Hematopoietic multipotent progenitor cell treated with erythropoietin and hydrocortisone succinate and interleukin-3 and kit ligand, for 17 days (in vitro differentiated cells): ENCODE measurements at regions not wholly inside any gene's neighbourhood (a gene's known extent, or its start where the extent isn't known, plus 50 kb on each side); places are given as distances from the start of the nearest gene placed in this dataset.
"Not testable (repeated sequence)": the region's sequence is repeated elsewhere in the genome, so short reads cannot be mapped to it uniquely, and the experiment has no call there.

Experiments used
- DNase-seq: peaks from one replicate; pipeline ENCODE4 v3.0.0-alpha.2; 2015; ENCODE audit warnings: low spot score

DNA sequence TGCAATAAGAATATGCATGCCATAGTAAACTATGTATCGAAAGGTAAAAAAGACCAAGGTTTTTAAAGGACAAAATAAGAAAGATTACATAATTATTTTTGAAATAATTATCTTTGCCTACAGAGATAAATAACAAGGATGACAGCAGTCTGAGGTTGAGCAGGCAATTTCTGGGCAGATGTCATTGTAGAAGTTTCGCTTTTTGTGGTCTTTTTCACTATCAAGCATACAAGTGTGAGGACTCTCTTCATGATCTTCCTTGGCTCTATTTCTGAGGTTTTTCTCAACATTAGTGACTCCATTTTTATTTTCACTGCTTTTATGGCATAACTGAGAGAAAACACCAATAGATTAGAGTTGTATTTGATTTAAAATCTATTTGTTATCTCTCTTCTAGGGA lies 1337.9 kb upstream of the EPHA6 start:
- DNase-seq, result no peak

DNA sequence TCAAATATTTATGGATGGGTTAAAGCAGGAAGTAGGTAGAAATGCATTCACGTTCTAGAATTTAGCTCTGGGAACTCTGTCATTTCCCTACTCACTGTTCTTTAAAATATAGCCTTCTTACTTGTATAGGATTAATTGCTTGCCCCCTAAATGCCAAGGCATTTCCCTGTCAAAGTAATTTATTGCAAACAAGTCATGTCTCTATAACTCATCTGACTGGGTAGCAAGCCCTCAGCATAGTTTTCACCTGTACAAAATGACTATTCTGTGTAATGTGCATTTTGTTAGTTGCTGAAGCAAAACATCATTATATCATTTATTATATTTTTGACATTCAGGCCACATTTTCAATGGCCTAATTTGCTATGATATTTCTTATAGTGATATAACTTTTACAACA lies 1308.2 kb upstream of the EPHA6 start:
- DNase-seq, result no peak

DNA sequence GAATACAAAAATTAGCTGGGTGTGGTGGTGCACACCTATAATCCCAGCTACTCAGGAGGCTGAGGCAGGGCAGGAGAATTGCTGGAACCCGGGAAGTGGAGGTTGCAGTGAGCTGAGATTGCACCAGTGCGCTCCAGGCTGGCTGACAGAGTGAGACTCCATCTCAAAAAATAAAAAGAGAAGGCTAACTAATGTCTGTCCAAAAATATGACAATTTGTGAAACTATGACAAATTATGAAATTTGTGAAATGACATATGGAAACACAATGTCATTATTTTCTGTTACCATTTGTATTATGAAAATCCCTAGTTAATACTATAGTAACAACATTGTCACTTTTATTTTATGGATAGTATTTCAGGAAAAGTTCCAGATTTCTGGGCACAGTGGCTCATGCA lies 1306.3 kb upstream of the EPHA6 start:
- no peak for DNase-seq

DNA sequence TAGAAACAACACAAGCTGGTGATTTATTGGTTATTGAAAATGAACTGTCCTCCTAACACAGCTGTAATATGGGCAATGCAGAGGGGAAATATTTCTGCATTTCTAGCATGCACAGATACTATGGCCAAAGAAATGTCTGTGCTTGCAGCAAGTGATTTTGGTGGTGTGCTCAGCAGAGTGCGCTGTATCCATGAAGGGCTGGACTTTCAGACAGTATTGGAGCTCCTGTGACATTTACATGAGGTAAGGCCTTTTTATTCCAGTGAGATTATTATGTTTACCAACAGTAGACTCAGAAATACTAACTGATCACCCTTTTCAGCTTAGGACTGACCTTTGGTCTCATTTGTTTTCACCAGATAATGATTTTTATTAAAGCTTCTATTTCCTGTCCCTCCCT lies 1302.6 kb upstream of the EPHA6 start:
- DNase-seq, result no peak

DNA sequence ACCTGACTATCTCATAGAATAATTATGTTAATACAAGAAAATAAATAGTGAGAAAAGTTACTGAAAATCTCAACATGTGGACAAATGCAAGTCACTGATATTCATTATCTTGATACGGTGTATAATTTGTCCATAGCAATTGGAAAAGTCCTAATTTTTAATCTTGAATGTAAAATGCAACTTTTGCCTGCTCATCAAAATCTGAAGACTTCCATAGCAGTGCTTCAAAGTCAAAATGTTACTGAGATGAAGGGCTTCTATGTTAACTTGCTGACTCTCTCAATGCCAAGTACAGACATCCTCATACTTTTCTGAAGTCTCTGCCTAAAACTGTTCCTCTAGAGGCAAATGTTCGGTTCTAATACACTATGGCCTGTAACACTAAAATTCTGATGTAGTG lies 1300.1 kb upstream of the EPHA6 start:
- no peak for DNase-seq

DNA sequence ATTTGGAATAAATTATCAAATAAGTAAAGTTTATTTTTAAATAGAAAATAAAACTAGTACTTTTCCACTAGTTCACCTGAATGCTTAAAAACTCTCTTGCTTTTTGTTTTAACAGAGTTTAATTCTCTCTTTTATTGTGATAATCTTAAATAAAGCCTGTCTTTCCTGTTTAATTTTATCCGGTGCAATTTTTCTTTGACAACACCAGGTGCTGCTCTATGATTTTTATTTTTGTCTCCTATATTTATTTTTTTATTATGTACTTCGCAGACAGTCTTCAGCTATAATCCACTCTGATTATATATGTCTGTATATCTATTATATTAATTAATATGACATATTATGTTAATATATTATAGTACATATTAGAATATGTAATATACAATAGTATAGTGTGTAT lies 1293.0 kb upstream of the EPHA6 start:
- no peak for DNase-seq

DNA sequence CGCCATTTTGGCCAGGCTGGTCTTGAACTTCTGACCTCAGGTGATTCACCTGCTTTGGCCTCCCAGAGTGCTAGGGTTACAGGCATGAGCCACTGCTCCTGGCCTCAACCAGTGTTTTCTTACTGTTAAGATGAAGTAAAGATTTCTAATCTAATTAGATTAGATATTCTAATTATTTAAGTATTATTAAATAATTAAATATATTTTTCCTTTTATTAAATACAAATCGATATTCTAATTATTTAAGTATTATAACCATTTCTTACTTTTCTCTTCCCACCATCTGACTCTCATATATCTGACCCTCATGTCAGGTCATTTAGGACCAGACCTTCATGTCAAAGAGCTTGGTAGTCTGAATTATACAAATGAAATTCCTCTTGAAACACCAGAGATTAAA lies 1291.9 kb upstream of the EPHA6 start:
- no peak for DNase-seq

DNA sequence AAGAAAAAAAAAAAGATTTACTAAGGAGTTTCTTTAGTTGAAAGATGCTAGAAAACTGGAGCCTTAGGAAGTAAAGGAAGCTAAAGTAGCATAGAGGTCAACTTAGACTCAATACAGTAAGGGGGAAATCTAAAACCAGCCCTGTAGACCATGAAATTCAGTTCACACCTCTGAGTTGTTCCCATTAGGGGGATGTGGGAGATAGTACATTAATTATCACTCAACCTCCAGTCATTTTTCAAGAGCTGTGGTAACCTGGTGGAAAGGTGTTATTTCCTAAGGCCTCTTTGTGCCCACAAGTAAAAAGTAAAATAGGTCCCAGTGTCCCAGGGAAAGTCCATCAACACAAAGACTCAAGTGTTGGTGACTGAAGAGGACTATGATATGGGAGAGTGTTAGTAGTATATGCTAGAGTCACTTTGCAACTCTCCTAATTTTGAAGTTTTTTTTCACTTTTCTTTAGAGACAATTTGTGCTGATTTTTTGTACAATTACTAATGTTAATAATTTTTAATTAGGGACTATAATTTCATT lies 1274.4 kb upstream of the EPHA6 start:
- no peak for DNase-seq

DNA sequence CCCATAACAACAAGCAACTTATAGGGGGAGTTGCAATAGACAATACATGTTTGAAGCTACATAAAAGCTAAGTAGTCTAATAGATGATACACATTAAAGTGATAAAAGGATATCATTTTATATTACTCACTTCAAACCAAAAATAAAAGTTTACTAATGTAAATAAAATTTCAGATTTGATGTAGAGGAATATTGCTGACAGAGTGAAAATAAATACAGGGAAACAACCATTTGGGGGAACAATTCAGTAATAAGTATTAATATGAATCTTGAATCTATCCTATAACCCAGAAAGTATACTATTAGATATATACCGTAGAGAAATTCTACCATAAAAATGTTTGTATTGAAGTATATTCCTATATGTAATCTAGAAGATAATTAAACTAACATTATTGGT lies 1248.9 kb upstream of the EPHA6 start:
- DNase-seq, result no peak

DNA sequence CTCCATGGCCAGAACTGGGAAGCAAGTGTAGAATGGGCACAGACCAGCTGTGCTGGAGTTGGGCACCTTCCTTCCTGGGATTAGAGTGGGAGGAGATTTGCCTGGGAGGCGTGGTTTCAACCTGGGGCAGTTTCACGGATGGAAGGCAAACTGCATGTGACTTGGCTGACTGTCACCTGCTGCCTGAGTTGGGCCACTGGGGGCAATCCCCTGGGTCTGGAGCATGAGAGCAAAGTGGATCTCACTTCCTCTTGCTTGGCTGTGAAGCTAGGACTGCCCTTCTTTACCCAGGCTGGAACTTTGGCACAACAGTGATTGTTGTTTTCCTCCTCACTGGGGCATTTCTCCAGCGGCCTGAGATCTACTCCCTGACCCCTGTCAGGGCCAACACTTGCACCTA lies 1247.0 kb upstream of the EPHA6 start:
- no peak for DNase-seq

DNA sequence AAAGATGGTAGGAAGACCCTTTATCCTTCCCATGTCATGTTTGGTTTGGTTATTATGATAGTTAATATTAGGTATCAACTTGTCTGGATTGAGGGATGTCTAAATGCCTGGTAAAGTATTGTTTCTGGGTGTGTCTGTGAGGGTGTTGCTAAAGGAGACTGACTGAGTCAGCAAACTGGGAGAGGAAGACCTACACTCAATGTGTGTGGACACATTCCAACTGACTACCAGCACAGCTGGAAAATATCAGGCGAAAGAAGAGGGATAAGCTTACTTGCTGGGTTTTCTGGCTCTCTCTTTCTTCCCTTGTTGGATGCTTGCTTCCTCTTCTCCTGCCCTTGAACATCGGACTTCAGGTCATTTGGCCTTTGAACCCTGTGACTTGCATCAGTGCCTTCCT lies 1227.6 kb upstream of the EPHA6 start:
- DNase-seq, result no peak

DNA sequence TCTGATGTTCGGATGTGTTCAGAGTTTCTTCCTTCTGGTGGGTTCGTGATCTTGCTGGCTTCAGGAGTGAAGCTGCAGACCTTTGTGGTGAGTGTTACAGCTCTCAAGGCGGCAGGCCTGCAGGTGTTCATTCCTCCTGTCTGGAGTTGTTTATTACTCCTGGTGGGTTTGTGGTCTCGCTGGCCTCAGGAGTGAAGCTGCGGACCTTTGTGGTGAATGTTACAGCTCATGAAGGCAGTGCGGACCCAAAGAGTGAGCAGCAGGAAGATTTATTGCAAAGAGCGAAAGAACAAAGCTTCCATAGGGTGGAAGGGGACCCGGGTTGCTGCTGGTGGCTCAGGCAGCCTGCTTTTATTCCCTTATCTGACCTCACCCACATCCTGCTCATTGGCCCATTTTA lies 1226.8 kb upstream of the EPHA6 start:
- not testable (repeated sequence) for DNase-seq

DNA sequence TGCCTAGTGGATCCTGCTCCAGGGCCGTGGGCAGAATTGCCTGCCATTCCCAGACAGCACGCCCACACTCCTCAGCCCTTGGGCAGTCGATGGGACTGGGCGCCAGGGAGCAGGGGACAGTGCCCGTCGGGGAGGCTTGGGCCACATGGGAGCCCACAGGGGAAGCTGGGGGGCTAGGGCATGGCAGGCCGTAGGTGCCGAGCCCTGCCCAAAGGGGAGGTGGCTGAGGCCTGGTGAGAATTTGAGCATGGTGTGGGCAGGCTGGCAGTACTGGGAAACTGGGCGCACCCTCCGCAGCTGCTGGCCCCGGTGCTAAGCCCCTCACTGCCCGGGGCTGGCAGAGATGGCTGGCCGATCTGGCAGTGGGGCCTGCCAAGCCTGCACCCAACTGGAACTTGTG lies 1225.9 kb upstream of the EPHA6 start:
- no peak for DNase-seq

DNA sequence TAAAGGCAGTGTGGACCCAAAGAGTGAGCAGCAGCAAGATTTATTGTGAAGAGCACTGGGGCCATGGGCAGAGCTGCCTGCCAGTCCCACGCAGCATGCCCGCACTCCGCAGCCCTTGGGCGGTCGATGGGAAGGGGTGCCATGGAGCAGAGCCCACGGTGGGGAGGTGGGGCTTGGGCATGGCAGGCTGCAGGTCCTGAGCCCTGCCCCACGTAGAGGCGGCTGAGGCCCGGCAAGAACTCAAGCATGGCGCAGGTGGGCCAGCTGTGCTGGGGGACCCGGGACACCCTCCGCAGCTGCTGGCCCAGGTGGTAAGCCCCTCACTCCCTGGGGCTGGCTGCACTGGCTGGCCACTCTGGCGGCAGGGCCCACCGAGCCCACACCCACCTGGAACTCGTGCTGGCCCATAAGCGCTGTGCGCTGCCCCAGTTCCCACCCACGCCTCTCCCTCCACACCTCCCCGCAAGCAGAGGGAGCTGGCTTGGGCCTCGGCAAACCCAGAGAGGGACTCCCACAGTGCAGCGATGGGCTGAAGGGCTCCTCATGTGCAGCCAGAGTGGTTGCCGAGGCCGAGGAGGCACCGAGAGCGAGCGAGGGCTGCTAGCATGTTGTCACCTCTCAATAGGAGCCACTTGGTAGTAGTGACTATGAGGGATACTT lies 1218.8 kb upstream of the EPHA6 start:
- DNase-seq, result no peak

DNA sequence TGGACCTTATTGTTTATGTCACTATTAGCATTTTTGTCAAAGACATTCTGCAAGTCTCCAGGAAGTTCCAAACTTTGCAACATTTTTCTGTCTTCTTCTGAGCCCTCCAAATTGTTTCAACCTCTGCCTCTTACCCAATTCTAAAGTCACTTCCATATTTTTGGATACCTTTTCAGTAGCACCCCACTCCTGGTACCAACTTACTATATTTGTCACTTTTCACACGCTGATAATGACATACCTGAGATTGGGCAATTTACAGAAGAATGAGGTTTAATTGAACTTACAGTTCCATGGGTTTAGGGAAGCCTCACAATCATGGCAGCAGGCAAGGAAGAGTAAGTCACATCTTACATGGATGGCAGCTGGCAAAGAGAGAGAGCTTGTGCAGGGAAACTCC lies 1206.5 kb upstream of the EPHA6 start:
- DNase-seq, result no peak

DNA sequence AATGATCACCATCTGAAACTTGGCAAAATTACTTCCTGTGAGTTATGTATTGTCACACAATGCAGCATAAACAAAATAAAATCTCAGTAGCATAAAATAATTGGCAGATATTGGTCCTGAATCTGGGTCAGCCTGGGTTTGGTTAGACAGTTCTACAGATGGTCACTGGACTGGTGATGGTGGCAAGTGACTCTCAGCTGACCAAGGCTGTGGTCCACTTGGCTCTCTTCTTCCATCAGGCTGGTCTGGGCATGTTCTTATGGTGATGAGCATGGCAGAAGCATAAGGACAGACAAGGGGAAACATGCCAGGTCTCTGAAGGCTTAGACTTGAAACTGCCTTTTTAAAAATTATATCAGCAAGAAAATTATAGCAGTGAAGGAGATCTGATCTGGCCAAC lies 1205.0 kb upstream of the EPHA6 start:
- DNase-seq, result no peak

DNA sequence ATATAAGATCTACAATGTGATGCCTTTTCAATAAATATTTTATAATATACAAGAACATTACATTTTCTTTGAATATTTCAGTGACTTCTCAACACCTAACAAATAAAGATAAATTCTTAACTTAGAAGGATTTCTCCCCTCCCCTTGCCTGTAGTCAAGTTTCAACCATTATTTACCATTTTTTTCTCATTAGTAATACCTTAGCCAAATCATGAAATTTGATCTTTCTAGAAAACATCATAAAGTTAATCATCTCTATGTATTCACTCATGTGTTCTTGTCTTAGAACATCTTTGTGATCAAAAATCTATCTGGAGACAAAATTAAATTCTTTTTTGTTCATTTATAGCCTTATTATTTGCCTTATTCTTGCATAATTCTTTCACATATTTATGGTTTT lies 1201.8 kb upstream of the EPHA6 start:
- DNase-seq, result no peak

DNA sequence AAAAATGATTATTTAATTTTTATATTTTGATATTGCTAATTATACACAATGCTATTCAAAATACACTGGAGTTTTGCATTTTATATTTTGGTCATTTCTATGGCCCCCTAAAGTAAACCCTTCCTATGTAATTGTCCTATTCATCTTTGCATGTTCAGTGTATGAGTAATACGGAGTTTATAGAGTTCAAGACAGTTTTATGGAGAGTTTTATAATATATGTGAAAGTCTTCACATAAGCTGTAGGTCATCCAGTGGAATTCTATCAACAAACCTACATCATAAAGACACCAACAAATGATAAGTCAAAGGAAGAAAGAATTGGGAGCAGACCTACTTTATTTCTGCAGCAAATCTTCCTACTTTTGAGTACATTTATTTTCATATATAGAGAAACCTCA lies 1200.4 kb upstream of the EPHA6 start:
- DNase-seq, result no peak

DNA sequence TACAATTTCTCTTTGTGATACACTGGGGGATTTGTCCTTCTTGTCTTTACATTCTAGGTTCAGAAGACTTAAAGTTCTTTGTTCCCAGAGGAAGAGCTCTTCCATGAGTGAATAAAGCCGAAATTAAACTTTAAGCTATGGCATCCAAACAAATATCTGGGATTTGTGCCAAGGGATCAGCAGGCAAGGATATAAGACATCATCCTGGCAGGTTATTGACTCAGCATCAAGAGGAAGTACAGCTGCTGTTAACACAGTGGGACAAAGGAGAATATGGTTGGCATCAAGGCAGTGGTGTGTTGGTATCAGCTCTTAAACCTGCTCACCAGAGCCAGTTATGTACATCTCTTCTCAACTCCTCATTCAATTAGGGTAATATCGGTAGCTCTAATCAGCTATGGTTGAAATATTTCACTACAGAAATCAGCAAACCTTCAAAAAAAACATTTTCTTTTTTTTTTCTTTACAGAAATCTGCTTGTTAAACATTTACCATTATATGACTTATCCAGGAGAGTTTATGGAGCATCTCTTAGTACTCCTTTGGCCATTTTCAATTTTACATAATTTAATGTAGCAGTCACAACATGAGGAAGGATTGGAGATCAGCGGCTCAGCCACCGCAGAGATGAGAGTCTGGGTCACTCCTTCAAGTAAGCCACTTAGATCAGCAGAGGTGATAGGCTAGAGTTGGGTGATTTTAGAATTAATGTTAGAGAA lies 1198.6 kb upstream of the EPHA6 start:
- DNase-seq, result no peak

DNA sequence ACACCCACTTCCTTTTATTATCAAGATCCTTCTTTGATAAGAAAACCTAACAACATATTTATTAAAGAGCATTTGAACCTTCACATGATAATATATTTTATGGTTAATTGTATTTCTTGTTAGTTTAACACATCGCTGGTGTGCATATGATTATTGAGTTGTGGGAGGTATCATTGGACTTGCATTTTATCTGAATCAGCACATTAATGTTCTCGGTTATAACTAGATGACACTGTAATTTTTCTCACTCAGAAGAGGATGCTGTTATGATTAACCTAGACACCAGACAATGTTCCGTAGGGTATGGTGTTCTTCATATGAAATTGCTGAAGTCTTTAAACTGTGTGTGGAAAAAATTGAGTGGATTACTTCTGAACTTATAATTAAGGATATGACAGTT lies 1188.3 kb upstream of the EPHA6 start:
- DNase-seq, result no peak

DNA sequence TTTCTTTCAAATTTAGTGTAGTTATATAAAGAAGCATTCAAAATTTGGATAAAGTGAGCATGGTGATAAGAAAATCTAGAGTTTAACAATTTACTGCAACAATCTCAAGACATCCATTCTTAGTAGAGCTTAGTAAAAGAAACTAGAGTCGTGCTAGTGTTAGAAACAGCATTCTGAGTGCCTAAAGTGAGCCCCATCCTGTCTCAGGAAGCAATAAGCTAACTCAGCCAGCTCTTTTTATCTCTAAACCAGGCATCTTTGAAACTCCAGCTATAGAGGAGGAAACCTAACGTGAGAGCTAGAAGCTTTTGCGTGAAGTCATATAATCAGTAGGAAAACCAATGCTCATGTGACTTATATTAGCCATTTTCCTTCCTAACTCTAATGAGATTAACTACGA lies 1187.1 kb upstream of the EPHA6 start:
- no peak for DNase-seq

DNA sequence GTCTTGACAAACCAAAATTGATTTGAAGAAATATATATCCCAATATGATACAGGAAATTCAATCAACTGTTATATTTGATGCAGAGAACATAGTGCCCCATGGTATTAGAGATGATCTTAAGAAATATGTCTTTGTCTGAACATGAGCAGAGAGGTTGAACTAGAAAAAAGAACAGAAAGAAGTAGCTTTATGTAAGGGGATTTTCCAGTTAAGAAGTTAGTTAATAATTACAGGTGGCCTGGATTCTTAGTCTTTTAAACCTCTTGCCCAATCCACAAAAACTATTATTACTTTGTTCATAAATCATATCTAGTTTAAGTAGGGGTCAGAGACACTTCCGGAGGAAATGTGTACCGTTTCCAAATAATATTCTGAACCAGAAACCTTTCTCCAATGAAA lies 1186.7 kb upstream of the EPHA6 start:
- DNase-seq, result no peak

DNA sequence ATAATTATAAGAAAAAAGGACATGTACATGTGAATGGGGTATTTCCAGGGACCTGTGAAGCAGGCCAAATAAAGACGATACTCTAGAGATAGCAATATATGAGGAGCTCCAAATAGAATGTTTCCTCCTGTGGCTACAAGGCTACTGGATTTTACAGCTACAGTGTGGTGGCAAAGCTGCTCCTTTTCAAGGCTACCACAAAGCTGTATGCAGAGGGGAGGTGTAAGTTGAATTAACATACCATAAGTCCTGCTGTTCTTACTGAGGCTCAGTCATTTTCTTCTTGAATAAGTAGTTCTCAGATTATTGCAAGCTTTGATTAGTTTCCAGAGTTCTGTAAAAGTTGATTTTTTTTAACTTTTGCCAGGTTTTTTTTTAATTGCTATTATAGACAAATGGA lies 1184.6 kb upstream of the EPHA6 start:
- no peak for DNase-seq

DNA sequence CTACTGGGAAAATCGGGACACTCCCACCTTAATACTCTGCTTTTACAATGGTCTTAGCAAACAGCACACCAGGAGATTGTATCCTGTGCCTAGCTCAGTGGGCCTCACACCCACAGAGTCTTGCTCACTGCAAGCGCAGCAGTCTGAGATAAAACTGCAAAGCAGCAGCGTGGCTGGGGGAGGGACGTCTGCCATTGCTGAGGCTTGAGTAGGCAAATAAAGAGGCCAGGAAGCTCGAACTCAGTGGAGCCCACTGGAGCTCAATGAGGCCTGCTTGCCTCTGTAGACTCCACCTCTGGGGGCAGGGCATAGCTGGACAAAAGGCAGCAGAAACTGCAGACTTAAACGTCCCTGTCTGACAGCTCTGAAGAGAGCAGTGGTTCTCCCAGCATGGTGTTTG lies 1169.1 kb upstream of the EPHA6 start:
- DNase-seq, result no peak
